ENCODE measurements at regions not wholly inside any gene's neighbourhood (a gene's known extent, or its start where the extent isn't known, plus 50 kb on each side); places are given as distances from the start of the nearest gene placed in this dataset.

DNA sequence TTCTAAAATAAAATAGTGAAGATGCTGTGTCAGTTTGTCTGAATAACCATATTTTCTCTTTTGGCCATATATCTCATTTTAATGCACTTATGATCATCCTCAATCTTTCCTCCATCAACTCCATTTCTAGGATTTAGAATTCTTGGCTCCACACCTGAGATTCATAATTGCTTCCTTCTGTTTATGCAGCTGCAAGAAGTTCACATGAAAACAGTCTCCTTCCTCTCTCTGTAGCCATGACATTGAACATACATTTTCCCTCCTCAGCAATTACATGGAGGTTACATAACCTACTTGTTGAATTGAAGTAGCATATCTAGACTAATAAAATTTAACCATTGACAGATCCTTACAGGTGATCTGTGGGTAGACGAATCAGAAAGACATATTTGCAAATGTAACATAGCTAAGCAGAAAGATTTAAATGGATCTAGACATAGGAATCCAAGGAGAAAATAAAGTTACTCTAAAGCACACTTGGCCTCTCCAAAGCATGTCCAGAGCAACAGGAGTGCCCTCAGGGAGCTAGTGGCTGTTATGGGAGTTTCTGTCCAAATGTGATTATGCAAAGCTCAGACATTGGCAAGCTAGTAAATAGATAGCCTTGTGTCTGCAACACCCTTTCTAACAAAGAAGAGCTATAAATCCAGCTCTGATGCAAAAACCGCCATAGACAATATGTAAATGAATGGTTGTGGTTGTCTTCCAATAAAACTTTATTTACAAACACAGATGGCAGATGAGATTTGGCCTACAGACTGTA, 119.9 kb upstream of the MPPED2 start:
- Mint-ChIP-seq H3K27ac (no peak overlapping the region), H3K36me3 (ENCODE audit: low read depth) (no peaks in the 10 kb centered on the region), H3K27me3 (peaks cover 2% of the 10 kb centered on the region), H3K4me1 (no peaks in the 10 kb centered on the region), H3K4me3 (no peak overlapping the region), H3K9me3 (no peaks in the 10 kb centered on the region)
- DNase-seq (no peak), ATAC-seq (ENCODE audit: low read depth) (no peak)
- POLR2A ChIA-PET = no interaction called here
- intact Hi-C loops (cut with micrococcal nuclease) = no loop called here
- CTCF ChIA-PET = no interaction called here
- no peak for TF ChIP-seq CTCF (IDR thresholded peaks at IDR 0.05)

DNA sequence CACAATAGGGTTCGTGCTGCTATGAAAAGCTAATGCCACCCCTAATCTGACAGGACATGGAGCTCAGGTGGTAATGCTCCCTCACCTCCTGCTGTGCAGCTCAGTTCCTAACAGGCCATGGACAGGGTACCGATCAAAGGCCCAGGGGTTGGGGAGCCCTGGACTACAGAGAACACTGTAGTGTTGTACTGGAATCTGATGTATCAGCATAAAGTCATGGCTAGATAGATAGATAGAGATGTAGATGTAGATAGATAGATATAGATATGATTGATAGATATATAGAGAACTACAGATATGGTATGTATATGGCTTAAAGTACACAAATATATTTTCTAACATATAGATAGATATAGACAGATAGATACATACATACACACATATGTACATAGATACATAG, 112.3 kb upstream of the MPPED2 start:
- H3K27me3 Mint-ChIP-seq = no peaks in the 10 kb centered on the region
- no peaks in the 10 kb centered on the region for H3K9me3 Mint-ChIP-seq
- POLR2A ChIA-PET = no interaction called here
- no peak for DNase-seq
- H3K4me1 Mint-ChIP-seq = no peaks in the 10 kb centered on the region
- CTCF ChIA-PET = no interaction called here
- no peaks in the 10 kb centered on the region for H3K36me3 Mint-ChIP-seq (ENCODE audit: low read depth)
- no peak for TF ChIP-seq CTCF (IDR thresholded peaks at IDR 0.05)
- ATAC-seq (ENCODE audit: low read depth) = no peak
- H3K4me3 Mint-ChIP-seq = no peak overlapping the region
- intact Hi-C loops (cut with micrococcal nuclease) = no loop called here
- no peak overlapping the region for H3K27ac Mint-ChIP-seq

DNA sequence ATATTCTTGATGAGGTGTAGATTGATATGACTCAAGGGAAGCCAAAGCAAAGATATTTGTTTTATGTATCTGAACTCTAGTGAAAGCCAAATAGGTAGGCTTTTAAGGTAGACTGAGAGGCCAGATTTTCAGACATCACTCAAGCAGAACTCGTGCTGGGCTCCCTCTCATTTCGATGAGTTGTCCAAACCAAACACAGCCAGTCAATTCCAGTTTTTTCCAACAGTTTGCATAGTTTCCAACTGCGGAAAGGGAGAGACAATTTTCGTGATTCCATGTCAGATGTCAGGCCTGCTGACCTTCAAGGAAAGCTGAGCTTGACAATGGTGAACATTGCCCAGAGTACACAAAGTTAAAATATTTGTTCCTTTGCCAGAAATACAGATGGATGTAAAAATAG, 110.9 kb upstream of the MPPED2 start:
- POLR2A ChIA-PET = no interaction called here
- intact Hi-C loops (cut with micrococcal nuclease) = no loop called here
- no peak for TF ChIP-seq CTCF (IDR thresholded peaks at IDR 0.05)
- H3K4me3 Mint-ChIP-seq = no peak overlapping the region
- no peak overlapping the region for H3K27ac Mint-ChIP-seq
- no peak for DNase-seq
- no peaks in the 10 kb centered on the region for H3K36me3 Mint-ChIP-seq (ENCODE audit: low read depth)
- CTCF ChIA-PET = no interaction called here
- no peak for ATAC-seq (ENCODE audit: low read depth)
- H3K27me3 Mint-ChIP-seq = no peaks in the 10 kb centered on the region
- no peaks in the 10 kb centered on the region for H3K9me3 Mint-ChIP-seq
- H3K4me1 Mint-ChIP-seq = no peaks in the 10 kb centered on the region

DNA sequence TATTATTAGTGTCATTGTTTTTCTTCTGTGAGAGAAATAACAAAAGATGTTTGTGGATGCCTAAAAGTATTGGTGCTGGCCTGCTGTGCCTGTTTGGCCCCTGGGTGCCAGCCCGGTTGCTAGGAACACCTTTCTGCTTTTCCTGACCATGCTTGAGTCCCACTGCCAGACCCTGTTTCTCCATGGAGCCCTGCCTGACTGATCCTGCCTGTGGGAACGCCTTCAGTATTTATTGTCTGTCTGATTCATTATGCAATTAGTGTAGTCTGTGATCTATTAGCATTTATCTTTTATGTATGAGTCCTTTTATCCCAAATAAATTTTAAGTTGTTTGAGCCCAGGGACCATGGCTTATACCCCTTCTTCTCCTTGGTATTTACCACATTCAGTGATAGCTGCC, 98.6 kb upstream of the MPPED2 start:
- DNase-seq (no peak), ATAC-seq (ENCODE audit: low read depth) (no peak)
- H3K27ac Mint-ChIP-seq = no peak overlapping the region
- no peaks in the 10 kb centered on the region for H3K4me1 Mint-ChIP-seq
- POLR2A ChIA-PET = no interaction called here
- intact Hi-C loops (cut with micrococcal nuclease) = no loop called here
- H3K9me3 Mint-ChIP-seq = peaks cover 3% of the 10 kb centered on the region
- no peaks in the 10 kb centered on the region for H3K36me3 Mint-ChIP-seq (ENCODE audit: low read depth)
- TF ChIP-seq CTCF (IDR thresholded peaks at IDR 0.05) = no peak
- no peaks in the 10 kb centered on the region for H3K27me3 Mint-ChIP-seq
- no peak overlapping the region for H3K4me3 Mint-ChIP-seq
- CTCF ChIA-PET = no interaction called here

DNA sequence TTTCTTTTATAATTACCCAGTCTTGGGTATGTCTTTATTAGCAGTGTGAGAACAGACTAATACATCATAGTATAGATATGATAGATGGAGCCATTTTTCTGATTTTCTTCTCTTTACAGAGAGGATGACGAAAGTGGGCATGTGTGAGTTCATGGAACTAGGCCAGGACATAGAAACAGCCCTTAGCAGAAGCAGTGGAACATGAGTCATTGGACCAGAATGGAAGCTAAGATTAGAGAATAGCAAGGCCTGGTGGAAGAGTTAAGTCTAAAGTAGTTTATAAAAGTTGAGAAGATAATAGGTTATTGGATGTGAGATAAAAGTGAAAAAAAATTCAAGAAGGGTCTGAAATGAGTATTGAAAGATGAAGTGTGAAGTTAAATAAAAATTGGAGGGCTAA, 97.0 kb upstream of the MPPED2 start:
- no peak for TF ChIP-seq CTCF (IDR thresholded peaks at IDR 0.05)
- H3K27me3 Mint-ChIP-seq = no peaks in the 10 kb centered on the region
- H3K9me3 Mint-ChIP-seq = peaks cover 3% of the 10 kb centered on the region
- no peak overlapping the region for H3K27ac Mint-ChIP-seq
- DNase-seq (no peak), ATAC-seq (ENCODE audit: low read depth) (no peak)
- H3K36me3 Mint-ChIP-seq (ENCODE audit: low read depth) = no peaks in the 10 kb centered on the region
- no peak overlapping the region for H3K4me3 Mint-ChIP-seq
- H3K4me1 Mint-ChIP-seq = no peaks in the 10 kb centered on the region
- intact Hi-C loops (cut with micrococcal nuclease) = no loop called here
- CTCF ChIA-PET = no interaction called here
- POLR2A ChIA-PET = no interaction called here

All from activated B cell treated with CpG ODN at 0.5 μM for 24 hours (primary cell).